H9 (cell line): ENCODE measurements at regions not wholly inside any gene's neighbourhood (a gene's known extent, or its start where the extent isn't known, plus 50 kb on each side); places are given as distances from the start of the nearest gene placed in this dataset.

Experiments used
- DNase-seq: peaks from one replicate; pipeline ENCODE4 v3.0.0-alpha.2; 2017
- H2AFZ ChIP-seq: one replicate; pipeline ENCODE4 v1.6.1; 2013; ENCODE audit warnings: mild to moderate bottlenecking, low read length, control low read depth, moderate library complexity
- H2AK5ac ChIP-seq: 2 replicates; pipeline ENCODE4 v1.6.1; 2013; ENCODE audit warnings: low read length, control low read depth, mixed read lengths; ENCODE audit not compliant: insufficient read length
- H2BK120ac ChIP-seq: one replicate; pipeline ENCODE4 v1.6.1; 2013; ENCODE audit warnings: low read depth, mild to moderate bottlenecking, low read length, control low read depth, inconsistent platforms; ENCODE audit not compliant: poor library complexity, severe bottlenecking
- H2BK12ac ChIP-seq: 2 replicates; pipeline ENCODE4 v1.6.1; 2013; ENCODE audit warnings: low read length, control low read depth, mixed read lengths, low read depth; ENCODE audit not compliant: insufficient read length
- H2BK15ac ChIP-seq: 2 replicates; pipeline ENCODE4 v1.6.1; 2013; ENCODE audit warnings: low read depth, low read length, control low read depth
- H2BK20ac ChIP-seq: one replicate; pipeline ENCODE4 v1.6.1; 2013; ENCODE audit warnings: low read depth, mild to moderate bottlenecking, low read length, control low read depth, inconsistent platforms; ENCODE audit not compliant: poor library complexity, severe bottlenecking
- H2BK5ac ChIP-seq: 2 replicates; pipeline ENCODE4 v1.6.1; 2013; ENCODE audit warnings: low read length, control low read depth, mixed read lengths; ENCODE audit not compliant: insufficient read length
- H3K14ac ChIP-seq: 2 replicates; pipeline ENCODE4 v1.6.1; 2013; ENCODE audit warnings: low read length, control low read depth; ENCODE audit not compliant: insufficient read depth
- H3K18ac ChIP-seq: 2 replicates; pipeline ENCODE4 v1.6.1; 2013; ENCODE audit warnings: low read depth, mild to moderate bottlenecking, mixed read lengths, low read length, control low read depth; ENCODE audit not compliant: insufficient read length
- H3K23ac ChIP-seq: 2 replicates; pipeline ENCODE4 v1.6.1; 2013; ENCODE audit warnings: low read length, control low read depth, mixed read lengths, low read depth; ENCODE audit not compliant: insufficient read length
- H3K23me2 ChIP-seq: 2 replicates; pipeline ENCODE4 v1.6.1; 2013; ENCODE audit warnings: low read depth, mild to moderate bottlenecking, mixed read lengths, low read length, control low read depth; ENCODE audit not compliant: insufficient read length, poor library complexity, severe bottlenecking
- H3K27ac ChIP-seq: 2 replicates; pipeline ENCODE4 v1.5.1; 2013; ENCODE audit warnings: low read length, control low read depth, mixed read lengths, low read depth; ENCODE audit not compliant: insufficient read length
- H3K27me3 ChIP-seq: 2 replicates; pipeline ENCODE4 v1.6.1; 2013; ENCODE audit warnings: low read length, control low read depth, inconsistent platforms; ENCODE audit not compliant: insufficient read depth
- H3K4ac ChIP-seq: 2 replicates; pipeline ENCODE4 v1.6.1; 2013; ENCODE audit warnings: low read depth, mild to moderate bottlenecking, control low read depth, inconsistent platforms, low read length, moderate library complexity
- H3K4me1 ChIP-seq: 2 replicates; pipeline ENCODE4 v1.6.1; 2013; ENCODE audit warnings: low read length, control low read depth, inconsistent platforms; ENCODE audit not compliant: insufficient read depth
- H3K4me2 ChIP-seq: 2 replicates; pipeline ENCODE4 v1.6.1; 2013; ENCODE audit warnings: low read length, control low read depth, mixed read lengths; ENCODE audit not compliant: insufficient read length, insufficient read depth
- H3K56ac ChIP-seq: 2 replicates; pipeline ENCODE4 v1.6.1; 2013; ENCODE audit warnings: low read depth, mild to moderate bottlenecking, mixed read lengths, low read length, control low read depth; ENCODE audit not compliant: insufficient read length
- H3K79me1 ChIP-seq: 2 replicates; pipeline ENCODE4 v1.6.1; 2013; ENCODE audit warnings: low read depth, mild to moderate bottlenecking, moderate library complexity, low read length, control low read depth, inconsistent platforms; ENCODE audit not compliant: insufficient read depth, poor library complexity, severe bottlenecking
- H3K79me2 ChIP-seq: 2 replicates; pipeline ENCODE4 v1.6.1; 2013; ENCODE audit warnings: low read length, control low read depth, inconsistent platforms; ENCODE audit not compliant: insufficient read depth
- H3K9ac ChIP-seq: 2 replicates; pipeline ENCODE4 v1.6.1; 2013; ENCODE audit warnings: low read length, control low read depth, mixed read lengths; ENCODE audit not compliant: insufficient read length; ENCODE audit errors: extremely low read depth
- H3K9me3 ChIP-seq: one replicate; pipeline ENCODE4 v1.6.1; 2013; ENCODE audit warnings: low read depth, low read length, inconsistent platforms; ENCODE audit not compliant: control insufficient read depth
- H3T11ph ChIP-seq: one replicate; pipeline ENCODE4 v1.6.1; 2013; ENCODE audit warnings: mild to moderate bottlenecking, low read length, control low read depth, inconsistent platforms
- H4K20me1 ChIP-seq: one replicate; pipeline ENCODE4 v1.6.1; 2013; ENCODE audit not compliant: control insufficient read depth, insufficient read length, insufficient read depth
- H4K5ac ChIP-seq: 2 replicates; pipeline ENCODE4 v1.6.1; 2013; ENCODE audit warnings: low read depth, mild to moderate bottlenecking, mixed read lengths, low read length, control low read depth; ENCODE audit not compliant: insufficient read length
- H4K8ac ChIP-seq: replicated peaks from 2 replicates; pipeline ENCODE4 v1.6.1; 2013; ENCODE audit warnings: low read length, control low read depth, mixed read lengths, low read depth; ENCODE audit not compliant: insufficient read length
- H4K91ac ChIP-seq: 2 replicates; pipeline ENCODE4 v1.6.1; 2013; ENCODE audit warnings: low read depth, mild to moderate bottlenecking, moderate library complexity, mixed read lengths, low read length, control low read depth; ENCODE audit not compliant: insufficient read length
- H3K27ac Mint-ChIP-seq, 3 experiments: 2 replicates in 2 of 3; 3 replicates in 1 of 3; pipeline ENCODE4 v1.8.0; 2020 to 2021; ENCODE audit warnings: mixed read lengths in 3 of 3, mild to moderate bottlenecking in 1 of 3, moderate library complexity in 1 of 3
- H3K27me3 Mint-ChIP-seq: 2 replicates; pipeline ENCODE4 v1.8.0; 2021; ENCODE audit warnings: low read depth, mild to moderate bottlenecking, moderate library complexity, mixed read lengths
- H3K36me3 Mint-ChIP-seq, 3 experiments: 2 replicates in 2 of 3; 3 replicates in 1 of 3; pipeline ENCODE4 v1.8.0; 2020 to 2021; ENCODE audit warnings: low read depth in 3 of 3, mixed read lengths in 3 of 3; ENCODE audit not compliant: insufficient read depth in 1 of 3
- H3K4me1 Mint-ChIP-seq, 2 experiments: 2 replicates each; pipeline ENCODE4 v1.8.0; 2020; ENCODE audit warnings: mixed read lengths in 2 of 2
- H3K4me3 Mint-ChIP-seq, 2 experiments: 2 replicates in 1 of 2; 3 replicates in 1 of 2; pipeline ENCODE4 v1.8.0; 2020 to 2021; ENCODE audit warnings: mild to moderate bottlenecking in 2 of 2, mixed read lengths in 2 of 2, moderate library complexity in 1 of 2
- H3K9me3 Mint-ChIP-seq, 2 experiments: 2 replicates in 1 of 2; 3 replicates in 1 of 2; pipeline ENCODE4 v1.8.0; 2020; ENCODE audit warnings: mild to moderate bottlenecking in 2 of 2, mixed read lengths in 2 of 2, moderate library complexity in 1 of 2
- CTCF ChIP-seq: fragments of 200-600 bp; sonication (generic); conservative IDR thresholded peaks from 3 replicates; pipeline ENCODE4 v1.8.0; 2021; ENCODE audit warnings: antibody characterized with exemption, mild to moderate bottlenecking
- WGBS: extraction: QIAGEN DNeasy Blood & Tissue Kit; methylation state at CpG from one replicate; pipeline ENCODE4 v1.1.7; 2013; ENCODE audit warnings: missing lambda C conversion rate, low lambda C conversion rate, mixed read lengths; ENCODE audit not compliant: insufficient read length; ENCODE audit errors: extremely low coverage; 5-methylcytosine and 5-hydroxymethylcytosine counted together

- Histone ChIP-seq H3K79me1 (no peaks in the 10 kb centered on the region), H4K8ac (no peak overlapping the region), H3K4me1 (peaks cover 1% of the 10 kb centered on the region; the same call in 1 of the 2 replicates), H2AK5ac (no peak overlapping the region), H3K9ac (no peak overlapping the region), H2BK5ac (no peak overlapping the region), H2BK120ac (no peak overlapping the region), H3K9me3 (no peaks in the 10 kb centered on the region), H3K23ac (no peak overlapping the region), H3T11ph (no peak overlapping the region), H3K4ac (no peak overlapping the region), H3K27ac (no peak overlapping the region), H2BK20ac (no peak overlapping the region), H4K20me1 (no peaks in the 10 kb centered on the region), H3K18ac (no peak overlapping the region), H3K23me2 (no peaks in the 10 kb centered on the region), H3K56ac (no peak overlapping the region), H3K27me3 (no peaks in the 10 kb centered on the region), H2BK12ac (no peak overlapping the region), H3K4me2 (no peak overlapping the region), H4K91ac (no peak overlapping the region), H4K5ac (no peak overlapping the region), H2AFZ (no peak overlapping the region), H2BK15ac (no peak overlapping the region), H3K79me2 (no peaks in the 10 kb centered on the region), H3K14ac (no peak overlapping the region)
- Mint-ChIP-seq H3K27me3 (no peaks in the 10 kb centered on the region; the same call in 1 of the 2 replicates), H3K4me1 (0 out of 4 replicates have a peak, but pooled peaks cover 0 to 3% of the 10 kb centered on the region in 2 experiments), H3K27ac (no peak overlapping the region), H3K36me3 (no peaks in the 10 kb centered on the region), H3K4me3 (no peak overlapping the region), H3K9me3 (no peaks in the 10 kb centered on the region; a peak in 1 of 5 replicates)
- no peak for DNase-seq
- WGBS = no CpG with 5 or more reads among the region's 10 CpGs
- no peak for TF ChIP-seq CTCF
Observed at GRCh38 chr6:105786890-105787655, 299.1 kb upstream of the PRDM1 start.
